Inflammatory macrophage (primary cell): ENCODE measurements at regions not wholly inside any gene's neighbourhood (a gene's known extent, or its start where the extent isn't known, plus 50 kb on each side); places are given as distances from the start of the nearest gene placed in this dataset.
"Not testable (repeated sequence)": the region's sequence is repeated elsewhere in the genome, so short reads cannot be mapped to it uniquely, and the experiment has no call there.

ENCODE experiments used
- DNase-seq, 2 donors: peaks; one replicate each; pipeline ENCODE4 v3.0.0-alpha.2; 2020 to 2022

GRCh38 chr12:105459760-105460330 is 129.4 kb downstream of the C12orf75 start:
- DNase-seq: no peak

GRCh38 chr12:105461271-105461943 is 130.9 kb downstream of the C12orf75 start:
- no peak for DNase-seq

- no peak for DNase-seq
These were observed 131.7 kb downstream of the C12orf75 start for GRCh38 chr12:105461944-105462762.

GRCh38 chr12:105462831-105463230 is 132.3 kb downstream of the C12orf75 start:
- DNase-seq: no peak

- DNase-seq: no peak
These were observed 133.9 kb downstream of the C12orf75 start for GRCh38 chr12:105464406-105464805.

GRCh38 chr12:105466231-105466900 is 135.9 kb downstream of the C12orf75 start:
- no peak for DNase-seq

GRCh38 chr12:105466901-105467598 is 136.6 kb downstream of the C12orf75 start:
- DNase-seq: no peak

- no peak for DNase-seq
These were observed 137.3 kb downstream of the C12orf75 start for GRCh38 chr12:105467710-105468366.

- DNase-seq: no peak
These were observed 138.0 kb downstream of the C12orf75 start for GRCh38 chr12:105468464-105468863.

- no peak for DNase-seq
These were observed 138.7 kb downstream of the C12orf75 start for GRCh38 chr12:105469211-105469610.

- DNase-seq: no peak
These were observed 139.2 kb downstream of the C12orf75 start for GRCh38 chr12:105469701-105470100.

GRCh38 chr12:105470102-105470501 is 139.6 kb downstream of the C12orf75 start:
- DNase-seq: no peak

GRCh38 chr12:105470601-105471000 is 140.1 kb downstream of the C12orf75 start:
- DNase-seq: no peak

GRCh38 chr12:105474672-105475071 is 144.2 kb downstream of the C12orf75 start:
- DNase-seq: no peak

- DNase-seq: no peak
These were observed 146.1 kb downstream of the C12orf75 start for GRCh38 chr12:105476616-105477015.

- DNase-seq: no peak
These were observed 147.4 kb downstream of the C12orf75 start for GRCh38 chr12:105477873-105478272.

GRCh38 chr12:105478788-105479187 is 148.3 kb downstream of the C12orf75 start:
- DNase-seq: not testable (repeated sequence)

GRCh38 chr12:105479710-105480109 is 149.2 kb downstream of the C12orf75 start:
- DNase-seq: no peak

- DNase-seq: no peak
These were observed 149.7 kb downstream of the C12orf75 start for GRCh38 chr12:105480162-105480561.

GRCh38 chr12:105481392-105482300 is 151.2 kb downstream of the C12orf75 start:
- DNase-seq: no peak

GRCh38 chr12:105482951-105483350 is 152.5 kb downstream of the C12orf75 start:
- no peak for DNase-seq
